ENCODE measurements at regions not wholly inside any gene's neighbourhood (a gene's known extent, or its start where the extent isn't known, plus 50 kb on each side); places are given as distances from the start of the nearest gene placed in this dataset.

- TF ChIP-seq POLR2A (IDR thresholded peaks at IDR 0.05), result no peak
- no peak for TF ChIP-seq CTCF (IDR thresholded peaks at IDR 0.05)
- no peak for TF ChIP-seq EP300 (IDR thresholded peaks at IDR 0.05)
- TF ChIP-seq POLR2AphosphoS5 (IDR thresholded peaks at IDR 0.05), result no peak
These were observed 130.0 kb downstream of the CYSLTR2 start for GRCh38 chr13:48783695-48784230.
